ENCODE measurements at regions not wholly inside any gene's neighbourhood (a gene's known extent, or its start where the extent isn't known, plus 50 kb on each side); places are given as distances from the start of the nearest gene placed in this dataset.

DNA sequence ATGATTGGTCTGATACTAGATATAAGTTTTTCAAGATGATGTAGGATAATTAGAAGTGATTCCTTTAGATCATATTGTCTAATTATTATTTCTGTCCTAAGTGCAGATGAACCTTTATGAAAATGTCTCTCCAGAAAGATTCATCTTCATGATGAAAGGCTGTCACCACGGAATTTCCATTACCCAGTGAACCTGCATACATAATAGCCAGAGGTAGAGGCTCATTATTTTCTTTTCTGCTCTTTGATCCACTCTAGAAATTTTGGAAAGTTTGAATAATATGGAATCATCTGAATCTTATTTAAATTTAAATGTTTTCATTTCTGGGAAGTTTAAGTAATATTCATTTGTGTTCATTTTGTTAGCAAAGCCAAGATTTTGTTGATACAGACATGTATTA, 137.1 kb upstream of the ATP2B1 start:
- TF ChIP-seq, protein P1, sequence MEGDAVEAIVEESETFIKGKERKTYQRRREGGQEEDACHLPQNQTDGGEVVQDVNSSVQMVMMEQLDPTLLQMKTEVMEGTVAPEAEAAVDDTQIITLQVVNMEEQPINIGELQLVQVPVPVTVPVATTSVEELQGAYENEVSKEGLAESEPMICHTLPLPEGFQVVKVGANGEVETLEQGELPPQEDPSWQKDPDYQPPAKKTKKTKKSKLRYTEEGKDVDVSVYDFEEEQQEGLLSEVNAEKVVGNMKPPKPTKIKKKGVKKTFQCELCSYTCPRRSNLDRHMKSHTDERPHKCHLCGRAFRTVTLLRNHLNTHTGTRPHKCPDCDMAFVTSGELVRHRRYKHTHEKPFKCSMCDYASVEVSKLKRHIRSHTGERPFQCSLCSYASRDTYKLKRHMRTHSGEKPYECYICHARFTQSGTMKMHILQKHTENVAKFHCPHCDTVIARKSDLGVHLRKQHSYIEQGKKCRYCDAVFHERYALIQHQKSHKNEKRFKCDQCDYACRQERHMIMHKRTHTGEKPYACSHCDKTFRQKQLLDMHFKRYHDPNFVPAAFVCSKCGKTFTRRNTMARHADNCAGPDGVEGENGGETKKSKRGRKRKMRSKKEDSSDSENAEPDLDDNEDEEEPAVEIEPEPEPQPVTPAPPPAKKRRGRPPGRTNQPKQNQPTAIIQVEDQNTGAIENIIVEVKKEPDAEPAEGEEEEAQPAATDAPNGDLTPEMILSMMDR (IDR thresholded peaks at IDR 0.05), result no peak
- TF ChIP-seq POLR2AphosphoS5 (IDR thresholded peaks at IDR 0.05) (no peak), POLR2A (IDR thresholded peaks at IDR 0.05) (no peak)

All from transverse colon (tissue), 4 donors.